SK-N-SH treated with all-trans-retinoic acid at 6 μM for 48 hours (cell line): ENCODE measurements at regions not wholly inside any gene's neighbourhood (a gene's known extent, or its start where the extent isn't known, plus 50 kb on each side); places are given as distances from the start of the nearest gene placed in this dataset.

Experiments
- ATAC-seq: fragments of 200-7000 bp; cut with Tn5 transposase; 3 replicates; pipeline ENCODE4 v1.9.1; 2020; ENCODE audit warnings: mild to moderate bottlenecking, moderate library complexity
- ARNTL ChIP-seq: fragments of 450-650 bp; formaldehyde crosslinking; IDR thresholded peaks from 2 replicates; pipeline ENCODE4 v1.5.0; 2020; ENCODE audit warnings: low read depth, mild to moderate bottlenecking, moderate library complexity, borderline replicate concordance
- BACH2 ChIP-seq: fragments of 250-450 bp; sonication (Bioruptor Pico); IDR thresholded peaks from 2 replicates; pipeline ENCODE4 v1.9.0; 2021; ENCODE audit warnings: mild to moderate bottlenecking, borderline replicate concordance
- CSDC2 ChIP-seq: fragments of 250-450 bp; sonication (Bioruptor Pico); IDR thresholded peaks from 2 replicates; pipeline ENCODE4 v1.5.0; 2020; ENCODE audit warnings: mild to moderate bottlenecking, moderate library complexity
- CSRNP3 ChIP-seq: fragments of 250-450 bp; sonication (Bioruptor Pico); IDR thresholded peaks from 2 replicates; pipeline ENCODE4 v1.5.1; 2021; ENCODE audit warnings: mild to moderate bottlenecking, moderate library complexity
- ESRRG ChIP-seq: fragments of 250-450 bp; sonication (Bioruptor Pico); IDR thresholded peaks from 2 replicates; pipeline ENCODE4 v1.6.1; 2021; ENCODE audit warnings: mild to moderate bottlenecking
- GLIS3 ChIP-seq: fragments of 250-450 bp; sonication (Bioruptor Pico); IDR thresholded peaks from 2 replicates; pipeline ENCODE4 v1.5.0; 2020; ENCODE audit warnings: mild to moderate bottlenecking, moderate library complexity
- ISL1 ChIP-seq: fragments of 250-450 bp; sonication (Bioruptor Pico); IDR thresholded peaks from 2 replicates; pipeline ENCODE4 v2.1.2; 2022; ENCODE audit warnings: mild to moderate bottlenecking, moderate library complexity
- PPARA ChIP-seq: fragments of 250-450 bp; sonication (Bioruptor Pico); IDR thresholded peaks from 2 replicates; pipeline ENCODE4 v1.5.0; 2020; ENCODE audit warnings: mild to moderate bottlenecking, borderline replicate concordance
- RARB ChIP-seq: fragments of 250-450 bp; sonication (Bioruptor Pico); IDR thresholded peaks from 2 replicates; pipeline ENCODE4 v1.8.0; 2021; ENCODE audit warnings: mild to moderate bottlenecking, moderate library complexity
- SNAI2 ChIP-seq: fragments of 250-450 bp; sonication (Bioruptor Pico); IDR thresholded peaks from 2 replicates; pipeline ENCODE4 v1.5.0; 2020; ENCODE audit warnings: mild to moderate bottlenecking, moderate library complexity
- TCF4 ChIP-seq: fragments of 250-450 bp; sonication (Bioruptor Pico); IDR thresholded peaks from 2 replicates; pipeline ENCODE4 v1.8.0; 2021; ENCODE audit warnings: mild to moderate bottlenecking, moderate library complexity, borderline replicate concordance
- TOX ChIP-seq: fragments of 250-450 bp; sonication (Bioruptor Pico); IDR thresholded peaks from 2 replicates; pipeline ENCODE4 v1.8.0; 2021; ENCODE audit warnings: mild to moderate bottlenecking, moderate library complexity, borderline replicate concordance
- ZC3H10 ChIP-seq: fragments of 250-450 bp; sonication (Bioruptor Pico); IDR thresholded peaks from 2 replicates; pipeline ENCODE4 v1.5.1; 2021; ENCODE audit warnings: mild to moderate bottlenecking, moderate library complexity
- ZFP3 ChIP-seq: fragments of 250-450 bp; sonication (Bioruptor Pico); IDR thresholded peaks from 2 replicates; pipeline ENCODE4 v1.5.0; 2020; ENCODE audit warnings: mild to moderate bottlenecking, moderate library complexity
- ZFP30 ChIP-seq: fragments of 450-650 bp; formaldehyde crosslinking; IDR thresholded peaks from 2 replicates; pipeline ENCODE4 v1.5.0; 2022; ENCODE audit warnings: mild to moderate bottlenecking, moderate library complexity
- ZNF565 ChIP-seq: fragments of 450-650 bp; formaldehyde crosslinking; conservative IDR thresholded peaks from 2 replicates; pipeline ENCODE4 v1.5.0; 2020; ENCODE audit warnings: low read depth, mild to moderate bottlenecking, moderate library complexity
- ZNF70 ChIP-seq: fragments of 450-650 bp; formaldehyde crosslinking; IDR thresholded peaks from 2 replicates; pipeline ENCODE4 v1.5.0; 2020; ENCODE audit warnings: mild to moderate bottlenecking, moderate library complexity
- ZNF8 ChIP-seq: fragments of 450-650 bp; formaldehyde crosslinking; IDR thresholded peaks from 2 replicates; pipeline ENCODE4 v1.5.0; 2020; ENCODE audit warnings: mild to moderate bottlenecking, moderate library complexity
- TF ChIP-seq, protein P1 (sequence below): fragments of 250-450 bp; sonication (Bioruptor Pico); IDR thresholded peaks from 2 replicates; pipeline ENCODE4 v1.8.0; 2020; ENCODE audit warnings: mild to moderate bottlenecking, moderate library complexity, borderline replicate concordance
- TF ChIP-seq, protein P2 (sequence below): fragments of 250-450 bp; sonication (Bioruptor Pico); IDR thresholded peaks from 2 replicates; pipeline ENCODE4 v1.8.0; 2021; ENCODE audit warnings: low read depth, mild to moderate bottlenecking, moderate library complexity, borderline replicate concordance
- TF ChIP-seq, protein P3 (sequence below): fragments of 250-450 bp; sonication (Bioruptor Pico); IDR thresholded peaks from 2 replicates; pipeline ENCODE4 v1.5.0; 2020; ENCODE audit warnings: mild to moderate bottlenecking, moderate library complexity
- TF ChIP-seq, protein P4 (sequence below): fragments of 250-450 bp; sonication (Bioruptor Pico); IDR thresholded peaks from 2 replicates; pipeline ENCODE4 v1.5.1; 2020; ENCODE audit warnings: low read depth, mild to moderate bottlenecking, moderate library complexity

- TF ChIP-seq ESRRG (no peak), BACH2 (CRISPR knock-in tag) (no peak), ARNTL (CRISPR knock-in tag) (no peak), ZFP30 (CRISPR knock-in tag) (no peak), ZNF8 (CRISPR knock-in tag) (no peak), ZFP3 (no peak), TOX (CRISPR knock-in tag) (no peak), ZNF70 (CRISPR knock-in tag) (no peak), ZC3H10 (CRISPR knock-in tag) (no peak), ZNF565 (CRISPR knock-in tag) (no peak), TCF4 (CRISPR knock-in tag) (no peak), GLIS3 (no peak), CSRNP3 (CRISPR knock-in tag) (no peak), PPARA (CRISPR knock-in tag) (no peak)
- TF ChIP-seq, protein P1, sequence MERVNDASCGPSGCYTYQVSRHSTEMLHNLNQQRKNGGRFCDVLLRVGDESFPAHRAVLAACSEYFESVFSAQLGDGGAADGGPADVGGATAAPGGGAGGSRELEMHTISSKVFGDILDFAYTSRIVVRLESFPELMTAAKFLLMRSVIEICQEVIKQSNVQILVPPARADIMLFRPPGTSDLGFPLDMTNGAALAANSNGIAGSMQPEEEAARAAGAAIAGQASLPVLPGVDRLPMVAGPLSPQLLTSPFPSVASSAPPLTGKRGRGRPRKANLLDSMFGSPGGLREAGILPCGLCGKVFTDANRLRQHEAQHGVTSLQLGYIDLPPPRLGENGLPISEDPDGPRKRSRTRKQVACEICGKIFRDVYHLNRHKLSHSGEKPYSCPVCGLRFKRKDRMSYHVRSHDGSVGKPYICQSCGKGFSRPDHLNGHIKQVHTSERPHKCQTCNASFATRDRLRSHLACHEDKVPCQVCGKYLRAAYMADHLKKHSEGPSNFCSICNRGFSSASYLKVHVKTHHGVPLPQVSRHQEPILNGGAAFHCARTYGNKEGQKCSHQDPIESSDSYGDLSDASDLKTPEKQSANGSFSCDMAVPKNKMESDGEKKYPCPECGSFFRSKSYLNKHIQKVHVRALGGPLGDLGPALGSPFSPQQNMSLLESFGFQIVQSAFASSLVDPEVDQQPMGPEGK (CRISPR knock-in tag), result no peak
- TF ChIP-seq, protein P2, sequence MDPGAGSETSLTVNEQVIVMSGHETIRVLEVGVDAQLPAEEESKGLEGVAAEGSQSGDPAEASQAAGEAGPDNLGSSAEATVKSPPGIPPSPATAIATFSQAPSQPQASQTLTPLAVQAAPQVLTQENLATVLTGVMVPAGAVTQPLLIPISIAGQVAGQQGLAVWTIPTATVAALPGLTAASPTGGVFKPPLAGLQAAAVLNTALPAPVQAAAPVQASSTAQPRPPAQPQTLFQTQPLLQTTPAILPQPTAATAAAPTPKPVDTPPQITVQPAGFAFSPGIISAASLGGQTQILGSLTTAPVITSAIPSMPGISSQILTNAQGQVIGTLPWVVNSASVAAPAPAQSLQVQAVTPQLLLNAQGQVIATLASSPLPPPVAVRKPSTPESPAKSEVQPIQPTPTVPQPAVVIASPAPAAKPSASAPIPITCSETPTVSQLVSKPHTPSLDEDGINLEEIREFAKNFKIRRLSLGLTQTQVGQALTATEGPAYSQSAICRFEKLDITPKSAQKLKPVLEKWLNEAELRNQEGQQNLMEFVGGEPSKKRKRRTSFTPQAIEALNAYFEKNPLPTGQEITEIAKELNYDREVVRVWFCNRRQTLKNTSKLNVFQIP (CRISPR knock-in tag), result no peak
- TF ChIP-seq, protein P3, sequence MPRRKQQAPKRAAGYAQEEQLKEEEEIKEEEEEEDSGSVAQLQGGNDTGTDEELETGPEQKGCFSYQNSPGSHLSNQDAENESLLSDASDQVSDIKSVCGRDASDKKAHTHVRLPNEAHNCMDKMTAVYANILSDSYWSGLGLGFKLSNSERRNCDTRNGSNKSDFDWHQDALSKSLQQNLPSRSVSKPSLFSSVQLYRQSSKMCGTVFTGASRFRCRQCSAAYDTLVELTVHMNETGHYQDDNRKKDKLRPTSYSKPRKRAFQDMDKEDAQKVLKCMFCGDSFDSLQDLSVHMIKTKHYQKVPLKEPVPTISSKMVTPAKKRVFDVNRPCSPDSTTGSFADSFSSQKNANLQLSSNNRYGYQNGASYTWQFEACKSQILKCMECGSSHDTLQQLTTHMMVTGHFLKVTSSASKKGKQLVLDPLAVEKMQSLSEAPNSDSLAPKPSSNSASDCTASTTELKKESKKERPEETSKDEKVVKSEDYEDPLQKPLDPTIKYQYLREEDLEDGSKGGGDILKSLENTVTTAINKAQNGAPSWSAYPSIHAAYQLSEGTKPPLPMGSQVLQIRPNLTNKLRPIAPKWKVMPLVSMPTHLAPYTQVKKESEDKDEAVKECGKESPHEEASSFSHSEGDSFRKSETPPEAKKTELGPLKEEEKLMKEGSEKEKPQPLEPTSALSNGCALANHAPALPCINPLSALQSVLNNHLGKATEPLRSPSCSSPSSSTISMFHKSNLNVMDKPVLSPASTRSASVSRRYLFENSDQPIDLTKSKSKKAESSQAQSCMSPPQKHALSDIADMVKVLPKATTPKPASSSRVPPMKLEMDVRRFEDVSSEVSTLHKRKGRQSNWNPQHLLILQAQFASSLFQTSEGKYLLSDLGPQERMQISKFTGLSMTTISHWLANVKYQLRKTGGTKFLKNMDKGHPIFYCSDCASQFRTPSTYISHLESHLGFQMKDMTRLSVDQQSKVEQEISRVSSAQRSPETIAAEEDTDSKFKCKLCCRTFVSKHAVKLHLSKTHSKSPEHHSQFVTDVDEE (CRISPR knock-in tag), result no peak
- no peak for ATAC-seq
Measured at GRCh38 chr1:182261655-182262054, 129.9 kb downstream of the GLUL start.

DNA sequence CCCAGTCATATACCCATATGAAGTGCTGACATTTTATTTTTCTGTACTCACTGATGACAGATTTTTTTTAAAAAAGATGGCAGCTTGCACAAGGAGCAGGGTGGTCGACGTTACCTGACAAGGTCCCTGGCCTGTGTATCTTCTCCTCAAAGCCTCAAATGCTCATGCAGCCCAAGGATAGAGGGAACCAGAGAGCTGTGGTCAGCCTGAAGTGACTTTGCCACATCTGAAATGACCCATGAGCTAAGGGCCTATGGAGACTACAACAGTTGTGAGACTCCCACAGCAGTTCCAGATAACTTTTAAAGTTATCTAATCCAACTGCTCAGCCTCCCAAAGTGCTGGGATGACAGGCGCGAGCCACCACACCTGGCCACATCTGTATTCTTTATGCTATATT lies 131.1 kb downstream of the GLUL start:
- ATAC-seq, result no peak
- TF ChIP-seq RARB (CRISPR knock-in tag) (no peak), CSDC2 (CRISPR knock-in tag) (no peak), ZNF8 (CRISPR knock-in tag) (no peak), BACH2 (CRISPR knock-in tag) (no peak), ESRRG (no peak), ZNF70 (CRISPR knock-in tag) (no peak), GLIS3 (no peak), ZFP30 (CRISPR knock-in tag) (no peak)

DNA sequence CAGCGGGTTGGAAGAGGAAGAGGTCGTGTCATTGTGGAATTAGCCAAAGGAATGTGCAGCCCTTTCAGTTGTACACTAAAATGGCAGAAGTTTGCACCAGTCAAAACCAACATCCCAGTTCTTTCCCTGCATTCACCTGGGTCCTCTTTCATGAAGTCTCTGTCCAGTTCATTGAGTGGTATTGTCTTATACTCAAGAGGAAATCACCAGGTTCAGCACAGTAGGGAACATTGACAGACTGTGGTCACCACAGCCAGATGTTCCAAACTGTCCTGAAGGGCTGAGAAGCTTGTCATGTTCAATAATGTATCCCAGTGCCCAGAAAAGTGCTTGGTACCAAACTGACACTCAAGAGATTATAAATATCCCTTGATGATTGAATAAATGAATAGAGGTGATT lies 131.6 kb downstream of the GLUL start:
- TF ChIP-seq GLIS3 (no peak), TCF4 (CRISPR knock-in tag) (no peak), ZNF8 (CRISPR knock-in tag) (no peak), PPARA (CRISPR knock-in tag) (no peak), SNAI2 (CRISPR knock-in tag) (no peak), ISL1 (CRISPR knock-in tag) (no peak), ZC3H10 (CRISPR knock-in tag) (no peak), ZNF565 (CRISPR knock-in tag) (no peak), ZFP30 (CRISPR knock-in tag) (no peak), CSDC2 (CRISPR knock-in tag) (no peak), RARB (CRISPR knock-in tag) (no peak)
- TF ChIP-seq, protein P4, sequence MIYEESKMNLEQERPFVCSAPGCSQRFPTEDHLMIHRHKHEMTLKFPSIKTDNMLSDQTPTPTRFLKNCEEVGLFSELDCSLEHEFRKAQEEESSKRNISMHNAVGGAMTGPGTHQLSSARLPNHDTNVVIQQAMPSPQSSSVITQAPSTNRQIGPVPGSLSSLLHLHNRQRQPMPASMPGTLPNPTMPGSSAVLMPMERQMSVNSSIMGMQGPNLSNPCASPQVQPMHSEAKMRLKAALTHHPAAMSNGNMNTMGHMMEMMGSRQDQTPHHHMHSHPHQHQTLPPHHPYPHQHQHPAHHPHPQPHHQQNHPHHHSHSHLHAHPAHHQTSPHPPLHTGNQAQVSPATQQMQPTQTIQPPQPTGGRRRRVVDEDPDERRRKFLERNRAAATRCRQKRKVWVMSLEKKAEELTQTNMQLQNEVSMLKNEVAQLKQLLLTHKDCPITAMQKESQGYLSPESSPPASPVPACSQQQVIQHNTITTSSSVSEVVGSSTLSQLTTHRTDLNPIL (CRISPR knock-in tag), result no peak
- TF ChIP-seq, protein P3 (CRISPR knock-in tag), result no peak
- TF ChIP-seq, protein P1 (CRISPR knock-in tag), result no peak
- ATAC-seq, result no peak
